22Rv1 (cell line): ENCODE measurements at regions not wholly inside any gene's neighbourhood (a gene's known extent, or its start where the extent isn't known, plus 50 kb on each side); places are given as distances from the start of the nearest gene placed in this dataset.

Experiments used
- CTCF ChIP-seq: fragments of 450-650 bp; IDR thresholded peaks from 2 replicates; pipeline ENCODE4 v1.5.1; 2017; ENCODE audit warnings: mild to moderate bottlenecking
- ZFX ChIP-seq: fragments of 450-650 bp; IDR thresholded peaks from 2 replicates; pipeline ENCODE4 v1.6.1; 2017; ENCODE audit warnings: antibody characterized with exemption, borderline replicate concordance

DNA sequence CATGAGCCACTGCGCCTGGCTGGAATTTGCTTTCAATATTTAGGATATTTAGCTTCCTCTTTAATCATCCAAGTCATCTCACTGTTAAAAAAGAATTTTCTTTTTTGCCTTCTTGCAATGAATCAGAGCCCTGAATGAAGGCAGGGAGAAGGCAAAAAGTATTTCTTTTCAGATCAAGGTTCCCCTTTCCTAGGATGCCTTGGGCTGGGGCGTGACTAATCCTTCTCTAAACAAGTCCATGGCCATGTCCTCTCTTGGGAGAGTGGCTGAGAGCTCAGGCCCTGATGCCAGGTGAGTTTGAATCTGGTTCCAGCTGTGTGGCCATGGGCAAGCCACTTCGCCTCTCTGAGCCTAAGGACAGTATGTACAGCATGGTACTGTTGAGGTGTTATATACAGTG is 84.8 kb upstream of the NEURL1B start:
- TF ChIP-seq CTCF (no peak), ZFX (no peak)
